Keratinocyte (primary cell): ENCODE measurements at regions not wholly inside any gene's neighbourhood (a gene's known extent, or its start where the extent isn't known, plus 50 kb on each side); places are given as distances from the start of the nearest gene placed in this dataset.

ENCODE experiments used
- DNase-seq: peaks from one replicate; pipeline ENCODE4 v3.0.0-alpha.2; 2011; ENCODE audit warnings: low read depth, missing footprints, low spot score
- FAIRE-seq: peaks from 2 replicates; lab custom pipeline; 2011; peaks lifted over from hg19 to GRCh38; lab: Jason Lieb, UNC
- H2AFZ ChIP-seq: 2 replicates; pipeline ENCODE4 v1.6.0; 2012; ENCODE audit warnings: low read length, control low read depth, inconsistent platforms; ENCODE audit not compliant: control insufficient read depth
- H3K27ac ChIP-seq: 2 replicates; pipeline ENCODE4 v1.5.1; 2011; ENCODE audit warnings: low read length; ENCODE audit not compliant: control insufficient read depth, insufficient read depth
- H3K27me3 ChIP-seq: 3 replicates; pipeline ENCODE4 v1.6.0; 2011; ENCODE audit warnings: low read length; ENCODE audit not compliant: control insufficient read depth, insufficient read depth; ENCODE audit errors: extremely low read depth
- H3K36me3 ChIP-seq, 2 experiments: 2 replicates in 1 of 2; 3 replicates in 1 of 2; pipeline ENCODE4 v1.5.1; 2011; ENCODE audit warnings: low read length in 2 of 2, mild to moderate bottlenecking in 1 of 2; ENCODE audit not compliant: control insufficient read depth in 2 of 2, insufficient read depth in 2 of 2; ENCODE audit errors: extremely low read depth in 1 of 2
- H3K4me1 ChIP-seq: 3 replicates; pipeline ENCODE4 v1.5.1; 2011; ENCODE audit warnings: low read length; ENCODE audit not compliant: control insufficient read depth, insufficient read depth; ENCODE audit errors: extremely low read depth
- H3K4me2 ChIP-seq: 3 replicates; pipeline ENCODE4 v1.6.0; 2011; ENCODE audit warnings: low read depth, low read length; ENCODE audit not compliant: control insufficient read depth, insufficient read depth; ENCODE audit errors: extremely low read depth
- H3K4me3 ChIP-seq, 3 experiments: fragments of 200-600 bp in 1 of 3; sonication (generic) in 1 of 3; 2 replicates in 2 of 3; 3 replicates in 1 of 3; pipeline ENCODE4 v1.5.1; 2011 to 2016; ENCODE audit warnings: low read length in 3 of 3, mild to moderate bottlenecking in 3 of 3, control low read depth in 2 of 3, inconsistent platforms in 1 of 3, low read depth in 1 of 3, mixed read lengths in 1 of 3, mixed run types in 1 of 3, moderate library complexity in 1 of 3; ENCODE audit not compliant: control insufficient read depth in 2 of 3, insufficient read depth in 2 of 3; ENCODE audit errors: extremely low read depth in 1 of 3
- H3K79me2 ChIP-seq: 2 replicates; pipeline ENCODE4 v1.6.0; 2012; ENCODE audit warnings: low read length; ENCODE audit not compliant: control insufficient read depth, insufficient read depth
- H3K9ac ChIP-seq: 3 replicates; pipeline ENCODE4 v1.6.0; 2011; ENCODE audit warnings: low read length; ENCODE audit not compliant: control insufficient read depth, insufficient read depth; ENCODE audit errors: extremely low read depth
- H3K9me1 ChIP-seq: 3 replicates; pipeline ENCODE4 v1.6.0; 2011; ENCODE audit warnings: low read length; ENCODE audit not compliant: control insufficient read depth, insufficient read depth; ENCODE audit errors: extremely low read depth
- H3K9me3 ChIP-seq: 2 replicates; pipeline ENCODE4 v1.5.1; 2012; ENCODE audit warnings: low read depth, low read length; ENCODE audit not compliant: control insufficient read depth
- H4K20me1 ChIP-seq: 3 replicates; pipeline ENCODE4 v1.6.0; 2011; ENCODE audit warnings: low read length; ENCODE audit not compliant: control insufficient read depth, insufficient read depth; ENCODE audit errors: extremely low read depth
- CTCF ChIP-seq, 3 experiments: IDR thresholded peaks in 1 of 3; conservative IDR thresholded peaks in 1 of 3; optimal IDR thresholded peaks in 1 of 3; 2 replicates in 2 of 3; 3 replicates in 1 of 3; pipeline versions ENCODE3 to v1.5.1; 2011; ENCODE audit warnings: low read length in 3 of 3, mild to moderate bottlenecking in 3 of 3, moderate library complexity in 2 of 3, control low read depth in 1 of 3, inconsistent platforms in 1 of 3; ENCODE audit not compliant: insufficient read depth in 2 of 3; ENCODE audit errors: extremely low read depth in 1 of 3
- EZH2 ChIP-seq: IDR thresholded peaks from one replicate; pipeline ENCODE4 v1.6.1; 2012; ENCODE audit warnings: inconsistent platforms, mild to moderate bottlenecking, low read length, moderate library complexity
- dilution Hi-C: fragments of 300-500 bp; cut with MboI; formaldehyde crosslinking; loops from one replicate; pipeline ENCODE4 v1.7.0; 2020; ENCODE audit warnings: low sequenced_read_pairs; ENCODE audit not compliant: extremely low pct_ligation_motif_present

GRCh38 chr2:57185568-57185967 lies 861.0 kb upstream of the VRK2 start:
- Histone ChIP-seq H3K79me2 (no peaks in the 10 kb centered on the region), H3K9me3 (no peaks in the 10 kb centered on the region), H3K4me3 (no peak overlapping the region), H4K20me1 (no peaks in the 10 kb centered on the region), H3K27ac (no peak overlapping the region), H3K36me3 (no peaks in the 10 kb centered on the region), H3K9ac (no peak overlapping the region), H3K4me2 (no peak overlapping the region), H3K9me1 (no peaks in the 10 kb centered on the region), H3K27me3 (no peaks in the 10 kb centered on the region), H2AFZ (no peak overlapping the region), H3K4me1 (peaks cover 26% of the 10 kb centered on the region)
- FAIRE-seq (no peak), DNase-seq (no peak)
- TF ChIP-seq EZH2 (no peak), CTCF (optimal IDR thresholded peaks at IDR 0.05 in 1 of 3, IDR thresholded peaks at IDR 0.05 in 1 of 3, conservative IDR thresholded peaks at IDR 0.05 in 1 of 3; ENCODE audit: extremely low read depth in 1 of 3, insufficient read depth in 2 of 3, low read length in 3 of 3) (no peak)
- dilution Hi-C loops: no loop called here

- DNase-seq (no peak), FAIRE-seq (no peak)
- H3K4me3 ChIP-seq: no peak overlapping the region
- H3K4me2 ChIP-seq: no peak overlapping the region
- TF ChIP-seq CTCF (optimal IDR thresholded peaks at IDR 0.05 in 1 of 3, IDR thresholded peaks at IDR 0.05 in 1 of 3, conservative IDR thresholded peaks at IDR 0.05 in 1 of 3; ENCODE audit: extremely low read depth in 1 of 3, insufficient read depth in 2 of 3, low read length in 3 of 3) (no peak), EZH2 (no peak)
- no peaks in the 10 kb centered on the region for H3K4me1 ChIP-seq
- no peaks in the 10 kb centered on the region for H3K79me2 ChIP-seq
- H2AFZ ChIP-seq: peak overlapping the region; percentile 14
- dilution Hi-C loops: no loop called here
- no peaks in the 10 kb centered on the region for H3K27me3 ChIP-seq
- H3K9me3 ChIP-seq: no peaks in the 10 kb centered on the region
- H3K27ac ChIP-seq: no peak overlapping the region
- no peaks in the 10 kb centered on the region for H4K20me1 ChIP-seq
- no peaks in the 10 kb centered on the region for H3K9me1 ChIP-seq
- H3K9ac ChIP-seq: no peak overlapping the region
- H3K36me3 ChIP-seq: no peaks in the 10 kb centered on the region
Observed at GRCh38 chr2:57190007-57190406, 856.6 kb upstream of the VRK2 start.
